ENCODE measurements at regions not wholly inside any gene's neighbourhood (a gene's known extent, or its start where the extent isn't known, plus 50 kb on each side); places are given as distances from the start of the nearest gene placed in this dataset.

DNA sequence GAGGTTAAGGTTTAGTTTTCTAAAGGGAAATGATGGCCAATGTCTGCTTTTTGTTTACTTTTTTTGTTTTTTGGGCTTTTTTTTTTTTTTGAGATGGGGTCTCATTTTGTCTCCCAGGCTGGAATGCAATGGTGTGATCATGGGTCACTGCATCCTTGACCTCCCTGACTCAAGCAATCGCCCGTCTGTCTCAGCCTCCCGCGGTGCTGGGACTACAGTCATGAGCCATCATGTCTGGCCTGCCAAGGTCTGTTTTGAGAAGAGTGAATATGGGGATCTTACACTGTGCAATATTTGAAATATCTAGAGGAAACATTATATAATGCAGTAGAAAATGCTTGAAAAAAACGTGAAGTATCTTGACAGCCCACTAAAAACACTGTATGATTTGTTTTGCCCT is 162.5 kb downstream of the GASK1B start:
- H3K9me3 Mint-ChIP-seq (ENCODE audit: insufficient read depth), result no peaks in the 10 kb centered on the region
- no peaks in the 10 kb centered on the region for H3K9me3 ChIP-seq (ENCODE audit: control extremely low read depth in 1 of 3, control insufficient read depth in 2 of 3, insufficient read depth in 1 of 3, low read length in 2 of 3)
- no peaks in the 10 kb centered on the region for H3K4me1 ChIP-seq (ENCODE audit: control insufficient read depth in 2 of 2, insufficient read depth in 2 of 2, low read length in 2 of 2)
- no peak overlapping the region for H2AFZ ChIP-seq (ENCODE audit: insufficient read depth, low read depth, low read length, poor library complexity, severe bottlenecking)
- H3K9ac ChIP-seq (ENCODE audit: low read length), result no peak overlapping the region
- ATAC-seq (ENCODE audit: low read depth), result no peak
- POLR2A ChIA-PET, result no interaction called here
- H3K4me3 ChIP-seq (ENCODE audit: control extremely low read depth in 1 of 5, extremely low read depth in 1 of 5, insufficient read depth in 1 of 5, low read depth in 2 of 5, low read length in 4 of 5), result no peak overlapping the region
- no peaks in the 10 kb centered on the region for H3K4me1 Mint-ChIP-seq
- H3K36me3 ChIP-seq (replicated peaks in 1 of 2; ENCODE audit: control extremely low read depth in 1 of 2, control insufficient read depth in 1 of 2, extremely low read depth in 1 of 2, insufficient read depth in 2 of 2, low read length in 1 of 2), result no peaks in the 10 kb centered on the region
- TF ChIP-seq, protein P1, sequence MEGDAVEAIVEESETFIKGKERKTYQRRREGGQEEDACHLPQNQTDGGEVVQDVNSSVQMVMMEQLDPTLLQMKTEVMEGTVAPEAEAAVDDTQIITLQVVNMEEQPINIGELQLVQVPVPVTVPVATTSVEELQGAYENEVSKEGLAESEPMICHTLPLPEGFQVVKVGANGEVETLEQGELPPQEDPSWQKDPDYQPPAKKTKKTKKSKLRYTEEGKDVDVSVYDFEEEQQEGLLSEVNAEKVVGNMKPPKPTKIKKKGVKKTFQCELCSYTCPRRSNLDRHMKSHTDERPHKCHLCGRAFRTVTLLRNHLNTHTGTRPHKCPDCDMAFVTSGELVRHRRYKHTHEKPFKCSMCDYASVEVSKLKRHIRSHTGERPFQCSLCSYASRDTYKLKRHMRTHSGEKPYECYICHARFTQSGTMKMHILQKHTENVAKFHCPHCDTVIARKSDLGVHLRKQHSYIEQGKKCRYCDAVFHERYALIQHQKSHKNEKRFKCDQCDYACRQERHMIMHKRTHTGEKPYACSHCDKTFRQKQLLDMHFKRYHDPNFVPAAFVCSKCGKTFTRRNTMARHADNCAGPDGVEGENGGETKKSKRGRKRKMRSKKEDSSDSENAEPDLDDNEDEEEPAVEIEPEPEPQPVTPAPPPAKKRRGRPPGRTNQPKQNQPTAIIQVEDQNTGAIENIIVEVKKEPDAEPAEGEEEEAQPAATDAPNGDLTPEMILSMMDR (IDR thresholded peaks at IDR 0.05), result no peak
- TF ChIP-seq EZH2 (IDR thresholded peaks at IDR 0.05; ENCODE audit: borderline replicate concordance, insufficient read depth, low read depth, low read length, poor library complexity, severe bottlenecking), result no peak
- no peaks in the 10 kb centered on the region for H3K27me3 ChIP-seq (replicated peaks in 1 of 4; ENCODE audit: control extremely low read depth in 1 of 4, control insufficient read depth in 3 of 4, insufficient read depth in 4 of 4, low read length in 3 of 4)
- CTCF ChIA-PET, result interaction anchor here (0.7 kb wide), 1 partner anchor 1832 kb away, joined by 3 read pairs; no protein-coding TSS in a partner anchor
- intact Hi-C loops (cut with micrococcal nuclease), result no loop called here
- H3K27me3 Mint-ChIP-seq, result no peaks in the 10 kb centered on the region
- no peaks in the 10 kb centered on the region for H4K20me1 ChIP-seq (ENCODE audit: control insufficient read depth, insufficient read depth, low read length, poor library complexity, severe bottlenecking)
- H3K4me3 Mint-ChIP-seq, result no peak overlapping the region
- H3K79me2 ChIP-seq (ENCODE audit: control insufficient read depth, insufficient read depth, low read length), result no peaks in the 10 kb centered on the region
- no peak for DNase-seq
- no peak overlapping the region for H3K27ac Mint-ChIP-seq
- 93% methylated on average over 2 of the region's 5 CpGs for WGBS (ENCODE audit: insufficient coverage)
- no peak overlapping the region for H3K4me2 ChIP-seq (replicated peaks; ENCODE audit: low read depth, low read length, poor library complexity, severe bottlenecking)
- H3K27ac ChIP-seq (ENCODE audit: low read length in 2 of 2), result no peak overlapping the region

DNA sequence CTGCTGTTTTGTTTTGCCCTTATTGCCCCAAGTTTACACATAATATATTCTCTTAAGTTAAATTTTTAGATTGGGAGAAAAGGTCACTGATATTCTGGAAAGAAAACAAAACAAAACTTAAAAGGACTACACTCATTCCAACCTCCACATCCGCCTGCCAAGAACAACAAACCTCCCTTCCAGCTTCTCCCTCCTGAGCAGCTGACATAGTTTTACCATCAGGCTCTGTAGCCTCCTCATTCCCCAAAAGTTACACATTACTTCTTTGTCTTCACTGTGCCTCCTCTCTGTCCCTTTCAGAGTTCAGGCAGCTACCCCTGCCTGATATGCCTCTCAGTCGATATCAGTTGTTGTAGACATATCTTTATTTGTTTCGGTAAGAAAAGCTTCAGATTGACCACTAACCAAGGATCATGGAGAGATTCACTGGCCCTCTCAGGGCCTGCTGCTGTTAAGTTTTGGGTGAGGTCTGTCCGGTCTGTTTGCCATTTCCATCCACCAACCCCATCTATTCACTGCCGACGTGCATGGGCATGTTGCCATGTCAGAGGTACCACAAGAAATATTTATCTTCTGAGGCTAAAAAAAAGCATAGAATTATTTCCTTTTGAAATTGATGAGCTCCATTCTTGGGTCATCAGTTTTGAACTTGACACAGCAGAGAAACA is 164.1 kb downstream of the GASK1B start:
- Mint-ChIP-seq H3K4me1 (no peaks in the 10 kb centered on the region), H3K4me3 (no peak overlapping the region), H3K27me3 (no peaks in the 10 kb centered on the region), H3K9me3 (ENCODE audit: insufficient read depth) (no peaks in the 10 kb centered on the region), H3K27ac (no peak overlapping the region)
- H3K36me3 ChIP-seq (replicated peaks in 1 of 2; ENCODE audit: control extremely low read depth in 1 of 2, control insufficient read depth in 1 of 2, extremely low read depth in 1 of 2, insufficient read depth in 2 of 2, low read length in 1 of 2), result no peaks in the 10 kb centered on the region
- TF ChIP-seq EZH2 (IDR thresholded peaks at IDR 0.05; ENCODE audit: borderline replicate concordance, insufficient read depth, low read depth, low read length, poor library complexity, severe bottlenecking), result no peak
- ATAC-seq (ENCODE audit: low read depth) (no peak), DNase-seq (no peak)
- H3K9ac ChIP-seq (ENCODE audit: low read length), result no peak overlapping the region
- H4K20me1 ChIP-seq (ENCODE audit: control insufficient read depth, insufficient read depth, low read length, poor library complexity, severe bottlenecking), result no peaks in the 10 kb centered on the region
- no peak overlapping the region for H3K27ac ChIP-seq (ENCODE audit: low read length in 2 of 2)
- 89% methylated on average over 1 of the region's 6 CpGs for WGBS (ENCODE audit: insufficient coverage)
- CTCF ChIA-PET, result no interaction called here
- H2AFZ ChIP-seq (ENCODE audit: insufficient read depth, low read depth, low read length, poor library complexity, severe bottlenecking), result no peak overlapping the region
- no peak overlapping the region for H3K4me2 ChIP-seq (replicated peaks; ENCODE audit: low read depth, low read length, poor library complexity, severe bottlenecking)
- H3K27me3 ChIP-seq (replicated peaks in 1 of 4; ENCODE audit: control extremely low read depth in 1 of 4, control insufficient read depth in 3 of 4, insufficient read depth in 4 of 4, low read length in 3 of 4), result no peaks in the 10 kb centered on the region
- POLR2A ChIA-PET, result no interaction called here
- no peaks in the 10 kb centered on the region for H3K9me3 ChIP-seq (ENCODE audit: control extremely low read depth in 1 of 3, control insufficient read depth in 2 of 3, insufficient read depth in 1 of 3, low read length in 2 of 3)
- no peaks in the 10 kb centered on the region for H3K79me2 ChIP-seq (ENCODE audit: control insufficient read depth, insufficient read depth, low read length)
- H3K4me3 ChIP-seq (ENCODE audit: control extremely low read depth in 1 of 5, extremely low read depth in 1 of 5, insufficient read depth in 1 of 5, low read depth in 2 of 5, low read length in 4 of 5), result no peak overlapping the region
- intact Hi-C loops (cut with micrococcal nuclease), result no loop called here
- H3K4me1 ChIP-seq (ENCODE audit: control insufficient read depth in 2 of 2, insufficient read depth in 2 of 2, low read length in 2 of 2), result no peaks in the 10 kb centered on the region

Data from B cell (primary cell).